Islet precursor cell (in vitro differentiated cells): ENCODE measurements at regions not wholly inside any gene's neighbourhood (a gene's known extent, or its start where the extent isn't known, plus 50 kb on each side); places are given as distances from the start of the nearest gene placed in this dataset.
A peak's percentile ranks its signal among the peaks of the same experiment; 100 is the strongest.
"Not testable (repeated sequence)": the region's sequence is repeated elsewhere in the genome, so short reads cannot be mapped to it uniquely, and the experiment has no call there.

Experiments
- DNase-seq: peaks from one replicate; pipeline ENCODE4 v3.0.0-alpha.2; 2018

DNA sequence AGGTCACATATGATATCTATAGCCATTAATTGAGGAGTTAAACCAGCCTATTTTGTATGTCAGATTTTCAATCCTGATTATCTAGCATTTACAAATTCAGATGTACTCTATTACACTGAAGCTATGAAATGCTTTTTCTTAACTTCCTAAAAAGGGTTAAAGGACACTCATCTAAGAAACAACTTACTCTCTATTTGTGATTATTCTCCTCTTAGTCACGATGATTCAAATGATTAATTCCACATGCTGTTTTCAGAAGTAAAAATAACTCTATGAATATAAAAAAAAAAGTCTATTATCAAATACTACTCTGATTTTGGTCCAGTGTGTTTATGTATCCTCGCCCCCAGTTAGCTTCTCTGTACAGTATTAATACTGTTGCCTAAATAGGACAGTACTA is 1199.9 kb downstream of the GATA3 start:
- DNase-seq: no peak

DNA sequence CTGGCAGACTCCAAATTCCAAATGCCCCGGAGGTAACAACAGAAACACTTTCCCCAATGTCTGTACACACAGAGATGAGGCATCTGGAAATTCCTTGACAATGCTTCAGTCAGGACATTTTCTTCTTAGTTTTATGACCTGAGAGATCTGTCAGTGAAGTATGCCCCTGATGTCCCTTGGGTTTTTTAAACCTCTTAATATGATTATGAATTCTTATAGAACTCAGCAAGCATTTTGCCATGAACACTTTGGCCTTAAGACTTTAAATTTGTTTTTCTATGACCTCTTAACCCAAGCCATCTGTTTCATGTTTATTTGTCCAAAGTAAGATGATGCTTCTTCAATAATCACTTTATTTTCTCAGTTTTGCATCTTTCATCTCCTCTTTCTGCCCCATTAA is 1206.2 kb downstream of the GATA3 start:
- peak; percentile 82 for DNase-seq

DNA sequence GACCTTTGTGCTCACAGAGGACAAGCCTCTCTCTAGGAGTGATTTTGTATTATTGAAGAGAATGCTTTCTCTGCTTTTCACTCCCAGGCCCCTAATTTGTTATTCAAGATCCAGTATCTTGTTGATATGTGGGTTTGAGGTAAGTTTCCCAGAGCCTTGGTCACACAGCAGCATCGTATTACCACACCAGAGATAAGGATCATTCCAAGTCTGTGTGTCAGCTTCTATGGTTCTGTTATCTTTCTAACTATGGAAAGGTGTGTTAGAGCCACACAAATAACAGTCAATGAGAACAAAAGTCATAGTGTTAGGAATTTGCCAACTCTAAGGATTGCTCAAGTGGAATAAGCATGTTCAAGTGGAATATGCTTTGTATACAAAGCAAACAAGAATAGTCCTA is 1208.3 kb downstream of the GATA3 start:
- DNase-seq: peak; percentile 68

DNA sequence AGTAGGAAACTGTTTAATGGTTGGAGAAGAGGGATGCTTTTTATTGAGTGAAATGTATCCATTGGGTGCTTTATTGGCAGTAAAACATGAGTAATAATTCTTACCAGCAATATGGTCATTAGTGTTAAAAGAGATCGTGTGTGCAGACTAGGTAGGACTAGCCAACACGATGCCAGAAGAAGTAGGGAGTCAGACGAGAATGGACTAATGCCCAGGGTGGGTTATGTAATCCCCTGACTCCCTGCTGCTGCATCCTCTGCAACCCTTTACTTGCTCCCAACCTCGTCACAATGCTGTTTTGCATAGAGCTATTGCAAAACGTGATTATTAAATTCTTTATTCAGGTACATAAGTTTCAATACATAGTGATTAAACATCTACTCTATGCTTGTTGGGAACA is 1213.7 kb downstream of the GATA3 start:
- DNase-seq: no peak

DNA sequence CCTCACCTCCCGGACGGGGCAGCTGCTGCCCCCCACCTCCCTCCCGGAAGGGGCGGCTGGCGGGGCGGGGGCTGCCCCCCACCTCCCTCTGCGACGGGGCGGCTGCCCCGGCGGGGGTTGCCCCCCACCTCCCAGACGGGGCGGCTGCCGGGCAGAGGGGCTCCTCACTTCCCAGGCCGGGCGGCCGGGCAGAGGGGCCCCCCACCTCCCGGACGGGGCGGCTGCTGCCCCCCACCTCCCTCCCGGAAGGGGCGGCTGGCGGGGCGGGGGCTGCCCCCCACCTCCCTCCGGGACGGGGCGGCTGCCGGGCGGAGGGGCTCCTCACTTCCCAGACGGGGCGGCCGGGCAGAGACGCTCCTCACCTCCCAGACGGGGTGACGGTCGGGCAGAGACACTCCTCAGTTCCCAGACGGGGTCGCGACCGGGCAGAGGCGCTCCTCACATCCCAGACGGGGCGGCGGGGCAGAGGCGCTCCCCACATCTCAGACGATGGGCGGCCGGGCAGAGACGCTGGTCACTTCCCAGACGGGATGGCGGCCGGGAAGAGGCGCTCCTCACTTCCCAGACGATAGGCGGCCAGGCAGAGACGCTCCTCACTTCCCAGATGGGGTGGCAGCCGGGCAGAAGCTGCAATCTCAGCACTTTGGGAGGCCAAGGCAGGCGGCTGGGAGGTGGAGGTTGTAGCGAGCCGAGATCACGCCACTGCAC is 1218.8 kb downstream of the GATA3 start:
- DNase-seq: not testable (repeated sequence)

DNA sequence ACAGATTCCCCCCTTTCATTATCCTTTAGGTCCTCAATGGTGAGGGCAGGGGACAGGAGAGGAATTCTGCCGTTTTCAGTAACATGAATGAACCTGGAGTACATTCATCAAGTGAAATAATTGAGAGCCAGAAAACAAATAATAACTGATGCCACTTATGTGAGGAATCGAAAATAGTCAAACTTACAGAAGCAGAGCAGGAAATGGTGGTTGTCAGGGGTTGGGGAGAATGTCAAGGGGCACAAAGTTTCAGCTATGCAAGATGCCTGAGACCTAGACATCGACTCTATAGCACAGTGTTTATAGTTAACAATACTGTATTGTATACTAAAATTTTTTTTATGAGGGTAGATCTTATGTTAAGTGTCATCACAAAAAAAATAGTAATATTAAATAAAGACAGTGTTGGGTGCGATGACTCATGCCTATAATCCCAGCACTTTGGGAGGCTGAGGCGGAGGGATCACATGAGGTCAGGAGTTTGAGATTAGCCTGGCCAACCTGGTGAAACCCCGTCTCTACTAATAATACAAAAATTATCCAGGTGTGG is 1219.8 kb downstream of the GATA3 start:
- DNase-seq: no peak

DNA sequence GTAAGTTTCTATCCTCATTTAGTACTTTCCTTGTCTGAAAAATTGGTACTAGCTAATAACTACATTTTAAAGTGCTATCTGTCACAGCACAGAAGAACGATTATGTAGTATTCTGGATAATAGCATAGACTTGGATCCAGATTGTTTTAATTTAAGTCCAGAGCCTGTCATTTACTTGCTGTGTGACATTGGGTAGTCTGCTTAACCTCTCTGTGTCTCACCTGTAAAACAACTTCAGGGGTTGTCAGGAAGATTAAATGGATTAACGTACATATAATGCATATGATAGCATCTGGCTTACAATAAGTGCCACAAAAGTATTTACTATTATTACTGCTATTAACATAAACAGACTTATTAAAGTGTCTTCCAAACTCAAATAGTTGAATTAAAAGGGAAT is 1221.4 kb downstream of the GATA3 start:
- DNase-seq: no peak

DNA sequence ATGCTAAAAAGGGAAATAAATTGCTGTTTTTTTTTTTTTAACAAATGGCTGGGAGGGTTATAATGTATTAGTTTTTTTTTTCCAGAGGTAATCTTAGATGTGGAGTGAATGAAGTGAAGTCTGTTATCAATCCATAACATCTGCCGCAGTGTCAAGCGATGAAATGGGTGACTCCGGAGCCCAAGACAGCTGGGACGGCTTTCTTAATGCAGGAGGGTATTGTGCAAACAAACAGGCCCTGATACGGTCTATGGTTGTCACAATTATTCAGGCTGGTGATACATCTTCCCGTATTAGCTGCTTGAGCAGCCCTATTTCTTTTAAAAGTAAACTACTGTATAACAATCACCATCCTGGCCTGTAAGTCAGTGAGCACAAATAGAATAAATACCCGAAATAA is 1231.2 kb downstream of the GATA3 start:
- no peak for DNase-seq

DNA sequence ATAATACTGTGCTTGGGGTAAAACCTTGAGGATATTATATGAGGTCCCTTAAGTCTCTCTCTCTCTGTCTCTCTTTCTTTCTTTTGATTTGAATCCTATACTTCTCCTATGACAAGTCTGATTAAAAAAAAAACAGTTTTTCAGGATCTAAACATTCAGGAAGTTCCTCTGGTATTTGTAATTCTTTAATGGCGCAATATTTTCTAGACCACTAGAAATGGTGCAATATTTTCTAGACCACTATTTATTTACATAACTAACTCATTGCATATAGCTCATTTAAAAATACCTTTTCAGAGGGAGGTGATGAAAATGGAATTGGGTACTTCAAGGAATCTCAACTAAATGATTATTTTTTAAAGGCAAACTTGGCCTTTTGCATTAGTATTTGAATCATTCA is 1235.3 kb downstream of the GATA3 start:
- DNase-seq: no peak

DNA sequence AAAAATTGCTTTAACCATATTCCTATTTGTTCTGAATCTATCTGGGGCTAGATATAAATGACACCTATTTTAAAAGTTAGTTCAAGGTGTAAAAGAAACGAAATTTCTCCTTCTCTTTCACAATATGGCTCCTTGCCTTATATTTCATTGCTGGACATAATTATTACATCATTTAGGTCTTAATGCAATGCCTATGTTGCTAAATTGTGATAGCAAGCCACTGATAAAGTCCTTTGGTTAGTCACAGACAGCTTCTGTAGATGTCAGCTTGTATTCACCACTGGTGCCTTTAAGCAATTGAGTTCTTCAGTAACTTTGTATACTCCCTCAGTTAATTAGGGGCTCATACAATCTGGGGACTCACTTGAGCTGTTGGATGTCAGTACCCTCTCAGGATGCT is 1236.6 kb downstream of the GATA3 start:
- no peak for DNase-seq

DNA sequence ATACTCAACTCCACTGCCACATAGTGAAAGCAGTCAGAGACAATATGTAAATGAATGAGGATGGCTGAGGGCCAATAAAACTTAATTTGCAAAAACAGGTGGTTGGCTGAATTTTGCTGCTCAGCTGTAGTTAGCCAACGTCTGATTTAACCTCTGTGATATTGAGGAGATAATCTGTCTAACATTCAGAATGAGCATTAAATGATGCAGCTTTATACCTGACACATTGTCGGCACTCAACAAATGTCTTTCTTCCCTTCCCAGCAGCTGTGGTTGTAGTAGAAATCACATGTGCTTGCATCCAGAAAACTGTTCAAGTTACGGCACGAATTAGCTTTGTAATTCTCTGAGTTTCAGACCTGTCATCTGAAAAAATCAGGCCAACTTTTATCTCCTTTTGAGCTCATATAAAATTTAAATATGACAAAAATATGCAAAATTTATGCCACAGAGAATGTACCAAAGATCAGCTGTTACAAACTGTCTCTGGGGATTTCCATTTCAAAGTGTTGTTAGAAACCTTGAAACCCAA is 1239.7 kb downstream of the GATA3 start:
- DNase-seq: no peak

DNA sequence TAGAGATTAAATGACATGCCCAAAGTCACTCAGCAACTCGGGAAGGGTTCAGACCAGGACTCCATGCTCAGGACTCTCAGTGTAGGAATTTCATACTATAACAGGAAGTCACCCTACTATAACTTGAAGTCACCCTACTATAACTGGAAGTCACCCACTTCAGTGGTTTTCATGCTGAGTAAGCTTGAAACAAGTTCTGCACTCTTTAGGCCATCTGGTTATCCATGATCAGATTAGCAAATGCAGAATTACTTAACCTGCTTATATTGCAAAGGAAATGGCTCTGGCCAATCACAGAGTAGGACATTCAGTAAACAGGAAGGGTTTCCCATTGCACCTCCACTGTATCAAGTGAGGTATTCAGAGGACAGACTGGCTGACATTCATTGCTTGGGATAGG is 1240.4 kb downstream of the GATA3 start:
- DNase-seq: no peak

DNA sequence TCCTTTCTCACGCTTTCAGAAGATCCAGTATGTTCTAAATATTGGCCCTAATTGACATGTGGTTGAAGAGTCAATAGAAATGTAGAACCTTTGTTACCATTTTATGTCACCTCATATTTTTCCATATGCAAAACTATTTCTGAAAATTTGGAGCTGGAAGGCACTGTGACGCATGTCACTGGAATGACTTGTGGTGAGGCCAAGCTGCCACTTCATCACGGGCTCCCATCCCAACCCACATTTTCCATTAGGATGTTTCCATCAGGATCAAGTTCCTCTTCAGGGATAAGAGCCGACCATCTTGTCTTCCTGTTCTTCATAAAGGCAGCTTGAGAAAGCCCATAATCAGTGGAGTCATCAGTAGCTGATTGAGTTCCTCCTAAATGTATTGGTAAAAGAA is 1241.7 kb downstream of the GATA3 start:
- DNase-seq: no peak

DNA sequence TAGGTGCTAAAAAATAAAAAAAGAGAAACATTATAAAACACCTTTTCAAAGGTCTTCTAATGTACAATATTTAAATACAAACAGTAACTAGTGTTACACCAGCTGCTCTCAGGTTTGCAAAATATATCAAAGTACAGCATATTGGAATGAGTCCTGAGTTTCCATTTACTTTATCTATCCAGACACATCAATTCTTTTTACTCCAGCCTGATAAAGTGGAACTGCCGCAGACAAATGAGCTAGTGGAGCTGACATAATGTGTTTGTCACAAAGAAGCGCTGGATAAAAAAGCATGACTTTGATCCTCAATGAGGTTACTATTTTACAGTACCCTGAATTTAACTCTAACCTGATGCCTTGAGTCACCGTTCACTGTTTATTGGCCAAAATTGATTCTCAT is 1243.1 kb downstream of the GATA3 start:
- no peak for DNase-seq

DNA sequence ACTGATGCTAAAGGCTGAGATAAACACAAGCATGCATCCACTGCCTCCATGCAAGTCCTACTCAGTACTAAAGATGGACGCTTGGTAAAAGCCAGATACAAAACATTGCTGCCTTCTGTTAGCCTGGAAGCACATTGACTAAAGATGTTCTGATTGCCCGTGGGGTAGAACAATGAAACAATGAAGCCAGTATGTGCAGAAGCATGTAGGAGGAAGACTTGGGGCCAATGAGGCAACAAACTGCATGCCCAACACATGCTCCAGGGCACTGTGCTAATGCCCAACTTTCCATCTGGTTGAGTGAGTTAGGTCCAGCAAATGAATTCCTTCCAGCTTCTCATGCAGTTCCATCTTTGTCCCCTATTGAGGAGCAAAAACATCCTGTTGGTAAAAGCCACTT is 1245.5 kb downstream of the GATA3 start:
- no peak for DNase-seq

DNA sequence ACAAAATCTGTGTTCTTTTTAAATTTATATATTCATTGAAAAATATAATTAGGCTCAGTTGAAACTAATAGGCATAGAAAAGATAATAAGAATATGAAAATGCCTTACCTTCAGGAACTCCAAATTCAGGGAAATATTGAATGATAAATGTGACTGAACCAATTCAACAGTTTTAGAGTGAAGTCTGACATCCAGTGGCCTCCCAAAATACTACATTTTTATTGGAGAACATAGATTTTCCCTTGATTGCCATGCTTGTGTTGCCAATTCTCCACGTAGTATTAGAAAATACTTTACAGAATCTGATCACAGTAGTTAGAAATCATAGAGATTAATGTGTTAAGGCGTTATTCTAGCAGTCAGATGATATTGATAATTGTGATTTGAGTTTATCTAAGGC is 1246.7 kb downstream of the GATA3 start:
- DNase-seq: no peak

DNA sequence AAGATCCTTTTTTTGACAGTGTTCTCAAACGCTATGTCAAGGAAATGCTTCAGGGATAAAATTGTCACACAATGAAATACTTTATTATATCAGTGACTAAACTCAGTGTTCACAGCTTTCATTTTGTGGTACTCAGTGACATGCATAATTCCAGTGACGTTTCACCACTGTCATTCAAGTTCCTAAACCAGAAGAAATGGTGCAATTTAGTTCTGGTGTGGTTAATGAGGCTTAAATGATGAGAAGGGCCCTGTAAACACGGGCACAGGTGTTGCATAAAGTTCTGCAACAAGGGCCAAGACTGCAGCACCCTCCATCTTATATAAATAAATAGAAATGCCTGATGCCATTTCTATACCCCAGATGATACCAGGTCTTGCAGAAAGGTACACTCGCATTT is 1247.1 kb downstream of the GATA3 start:
- no peak for DNase-seq

DNA sequence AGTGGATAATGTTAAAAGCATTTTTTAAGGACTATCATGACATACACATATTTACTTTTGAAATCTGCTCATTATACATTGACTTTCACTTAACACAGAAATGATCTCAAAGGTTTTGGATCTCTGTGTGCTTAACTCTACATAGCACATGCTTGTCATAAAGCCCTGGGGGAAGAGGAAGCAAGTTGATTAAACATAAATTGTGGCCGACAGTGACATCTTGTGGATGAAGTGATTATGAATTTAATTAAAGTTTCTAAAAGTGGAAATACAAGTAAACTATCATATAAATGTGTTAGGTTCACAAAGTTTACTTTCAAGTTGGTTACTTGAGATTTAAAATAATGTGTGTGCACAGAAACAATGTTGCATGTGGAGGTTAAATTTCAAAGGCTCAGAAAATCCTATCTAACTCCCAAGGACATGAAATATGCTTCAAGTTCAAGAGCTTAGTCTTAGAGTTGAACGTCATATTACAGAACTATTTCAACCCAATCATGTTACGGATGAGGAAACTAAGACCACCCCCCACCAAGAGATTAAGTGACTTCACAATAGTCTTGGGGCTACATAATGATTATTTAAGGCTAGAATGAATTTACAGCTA is 1247.8 kb downstream of the GATA3 start:
- DNase-seq: no peak

DNA sequence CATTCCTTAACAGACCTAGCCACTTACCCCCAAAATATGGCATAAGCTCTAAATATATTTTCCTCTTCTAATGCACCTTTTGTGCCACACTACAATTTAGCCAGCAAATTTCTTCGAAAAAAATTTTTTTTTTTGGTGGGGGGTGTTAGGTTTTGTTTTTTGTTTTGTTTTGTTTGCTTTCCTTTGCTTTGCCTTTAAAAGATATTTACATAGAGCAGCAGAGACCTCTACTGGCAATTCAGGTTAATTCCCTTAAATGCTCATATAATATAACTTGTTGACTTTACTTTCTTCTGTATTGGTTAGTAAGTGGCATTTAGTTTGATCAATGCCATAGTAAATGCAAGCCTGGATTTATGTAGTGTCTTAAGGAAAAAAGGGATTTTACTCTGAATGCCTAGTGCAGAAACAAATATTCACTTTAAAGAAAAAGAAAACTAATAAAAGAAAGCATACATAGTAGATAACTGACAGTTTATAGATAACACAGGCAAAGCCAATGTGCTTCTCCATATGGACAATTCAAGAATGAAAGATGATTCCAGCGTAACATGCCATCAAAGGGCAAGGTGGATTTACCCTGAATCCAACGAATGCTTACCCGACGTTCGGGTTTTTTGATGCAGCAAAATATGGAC is 1250.6 kb downstream of the GATA3 start:
- DNase-seq: no peak

DNA sequence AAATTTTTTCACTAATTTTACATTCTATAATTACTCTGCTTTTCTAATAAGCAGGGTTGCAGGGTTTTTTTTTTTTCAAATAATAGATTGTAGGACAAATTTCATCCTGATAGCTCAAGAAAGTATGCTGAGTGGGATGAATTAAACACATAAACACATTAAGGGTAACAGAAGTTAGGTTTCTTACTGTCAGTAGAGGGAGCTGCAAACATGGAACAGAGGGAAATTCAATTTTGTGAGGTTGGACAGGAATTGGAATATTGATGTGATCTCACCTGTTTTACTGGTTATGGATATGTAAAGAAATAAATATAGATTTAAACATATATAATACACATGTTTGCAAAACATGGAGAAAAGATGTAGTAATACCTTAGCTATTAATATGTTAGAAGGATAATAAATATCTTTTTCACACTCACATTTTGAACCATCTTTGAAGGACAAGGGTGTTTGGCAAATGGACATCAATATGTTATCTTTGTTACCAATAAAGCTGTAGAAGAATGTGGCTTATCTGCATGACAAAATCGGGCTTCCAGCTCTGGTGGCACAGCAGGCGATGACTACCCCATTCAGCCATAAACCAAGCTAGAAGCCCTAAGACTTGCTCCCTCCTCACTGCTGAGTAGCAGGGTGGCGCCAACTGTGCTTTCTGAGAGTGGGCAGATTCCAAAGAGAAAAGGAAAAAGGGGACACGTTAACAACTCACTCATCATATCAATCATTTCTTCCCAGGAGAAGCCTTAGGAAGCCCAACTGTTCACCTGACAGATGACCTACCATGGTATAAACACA is 1257.4 kb downstream of the GATA3 start:
- DNase-seq: no peak

DNA sequence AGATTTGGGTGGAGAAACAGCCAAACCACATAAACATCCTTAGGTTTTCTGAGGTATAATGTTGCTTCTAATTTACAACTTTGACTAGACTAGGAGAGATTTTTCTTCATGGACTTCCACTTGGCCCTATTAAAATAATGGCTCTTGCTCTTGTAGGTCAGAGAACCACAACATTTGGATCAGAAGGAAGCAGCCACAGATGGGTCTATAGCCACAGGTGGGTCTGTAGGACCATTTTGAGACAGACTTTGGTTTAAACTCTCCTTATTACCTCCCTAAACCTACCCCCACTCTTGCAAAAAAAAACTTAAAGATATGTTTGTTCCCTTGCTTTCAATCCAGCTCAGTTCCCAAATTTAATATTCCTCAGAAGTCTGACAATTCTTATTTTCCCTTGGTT is 1260.8 kb downstream of the GATA3 start:
- DNase-seq: no peak

DNA sequence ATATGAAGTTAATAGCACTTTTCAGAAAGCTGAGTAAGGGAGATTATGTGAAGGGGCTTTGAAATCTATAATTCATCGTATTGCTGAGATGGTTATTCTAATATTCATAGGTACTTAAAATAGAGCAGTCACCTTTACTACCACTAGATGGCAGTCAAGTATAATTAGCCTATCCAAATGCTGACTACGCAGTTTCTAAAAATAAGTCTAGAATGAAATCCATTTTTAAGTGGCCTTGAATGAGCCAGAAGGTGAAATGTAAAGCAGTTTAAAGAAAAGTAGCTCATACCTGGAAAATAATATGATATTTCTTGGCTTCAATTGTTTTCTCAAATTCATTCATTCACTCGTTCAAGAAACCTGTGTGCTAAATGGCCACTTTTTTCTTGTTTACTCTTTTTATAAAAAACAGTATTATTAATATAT is 1277.1 kb downstream of the GATA3 start:
- DNase-seq: no peak

DNA sequence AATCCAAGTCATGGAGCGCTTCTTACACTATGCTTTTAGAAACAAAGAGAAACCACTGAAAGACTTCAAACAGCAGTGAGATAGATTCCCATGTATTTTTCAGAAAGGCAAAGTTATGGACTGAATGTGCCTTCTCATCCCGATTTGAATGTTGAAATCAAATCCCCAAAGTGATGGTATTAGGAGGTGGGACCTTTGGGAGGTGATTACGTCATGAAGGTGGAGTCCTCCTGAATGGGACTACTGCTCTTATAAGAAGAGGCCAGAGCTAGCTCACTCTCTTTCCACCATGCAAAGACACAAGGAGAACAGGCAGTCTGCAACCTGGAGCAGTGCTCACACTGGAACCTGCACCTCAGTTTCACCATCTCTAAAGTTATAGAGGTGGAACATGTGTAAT is 1279.8 kb downstream of the GATA3 start:
- no peak for DNase-seq
